NCI-H2107 treated with DMSO at 0.1 percent for 48 hours (cell line): ENCODE measurements at regions not wholly inside any gene's neighbourhood (a gene's known extent, or its start where the extent isn't known, plus 50 kb on each side); places are given as distances from the start of the nearest gene placed in this dataset.
"Not testable (repeated sequence)": the region's sequence is repeated elsewhere in the genome, so short reads cannot be mapped to it uniquely, and the experiment has no call there.

Source experiments
- DNase-seq: peaks from one replicate; lab custom pipeline; 2025; ENCODE audit not compliant: unreplicated experiment; lab: John Stamatoyannopoulos, UW

GRCh38 chr12:9450127-9450567 lies 157.6 kb downstream of the KLRB1 start:
- not testable (repeated sequence) for DNase-seq

GRCh38 chr12:9449657-9450126 lies 158.0 kb downstream of the KLRB1 start:
- not testable (repeated sequence) for DNase-seq

GRCh38 chr12:9449181-9449580 lies 158.5 kb downstream of the KLRB1 start:
- no peak for DNase-seq

- not testable (repeated sequence) for DNase-seq
These were observed 159.1 kb downstream of the KLRB1 start for GRCh38 chr12:9448648-9449047.

GRCh38 chr12:9447791-9448614 lies 159.7 kb downstream of the KLRB1 start:
- peak; percentile 84 for DNase-seq

GRCh38 chr12:9446883-9447761 lies 160.6 kb downstream of the KLRB1 start:
- not testable (repeated sequence) for DNase-seq

- not testable (repeated sequence) for DNase-seq
These were observed 167.3 kb downstream of the KLRB1 start for GRCh38 chr12:9440428-9440827.

- not testable (repeated sequence) for DNase-seq
These were observed 172.0 kb downstream of the KLRB1 start for GRCh38 chr12:9435682-9436081.

- not testable (repeated sequence) for DNase-seq
These were observed 177.3 kb downstream of the KLRB1 start for GRCh38 chr12:9430385-9430784.

- DNase-seq = not testable (repeated sequence)
These were observed 178.9 kb downstream of the KLRB1 start for GRCh38 chr12:9428856-9429255.

- DNase-seq = not testable (repeated sequence)
These were observed 182.3 kb downstream of the KLRB1 start for GRCh38 chr12:9425429-9425828.

GRCh38 chr12:9424175-9424740 lies 183.5 kb downstream of the KLRB1 start:
- not testable (repeated sequence) for DNase-seq

- DNase-seq = not testable (repeated sequence)
These were observed 185.0 kb downstream of the KLRB1 start for GRCh38 chr12:9422689-9423088.

GRCh38 chr12:9421520-9422086 lies 186.1 kb downstream of the KLRB1 start:
- DNase-seq = not testable (repeated sequence)

- DNase-seq = not testable (repeated sequence)
These were observed 186.7 kb downstream of the KLRB1 start for GRCh38 chr12:9420817-9421519.

- DNase-seq = not testable (repeated sequence)
These were observed 189.1 kb downstream of the KLRB1 start for GRCh38 chr12:9418669-9419041.

- DNase-seq = not testable (repeated sequence)
These were observed 189.6 kb downstream of the KLRB1 start for GRCh38 chr12:9417947-9418668.

GRCh38 chr12:9417341-9417740 lies 190.4 kb downstream of the KLRB1 start:
- not testable (repeated sequence) for DNase-seq

- DNase-seq = not testable (repeated sequence)
These were observed 191.4 kb downstream of the KLRB1 start for GRCh38 chr12:9416346-9416745.

- not testable (repeated sequence) for DNase-seq
These were observed 191.8 kb downstream of the KLRB1 start for GRCh38 chr12:9415898-9416297.
